Peyer's patch (tissue), 4 donors: ENCODE measurements at regions not wholly inside any gene's neighbourhood (a gene's known extent, or its start where the extent isn't known, plus 50 kb on each side); places are given as distances from the start of the nearest gene placed in this dataset.

Source experiments
- DNase-seq, 3 donors: peaks; one replicate each; pipeline ENCODE4 v3.0.0-alpha.2; 2017 to 2019
- H3K27ac ChIP-seq, 4 donors: fragments of 200-600 bp; sonication (generic); one replicate each; pipeline ENCODE4 v1.5.1; 2016 to 2019
- H3K27me3 ChIP-seq, 2 donors: fragments of 200-600 bp; sonication (generic); one replicate each; pipeline ENCODE4 v1.5.1; 2019
- H3K36me3 ChIP-seq, 3 donors: fragments of 200-600 bp; sonication (generic); one replicate each; pipeline ENCODE4 v1.5.1; 2016 to 2019
- H3K4me1 ChIP-seq, 4 donors: fragments of 200-600 bp; sonication (generic); one replicate each; pipeline ENCODE4 v1.5.1; 2016 to 2019
- H3K4me3 ChIP-seq, 4 donors: fragments of 200-600 bp; sonication (generic); 1 replicate in 3 of 4; 2 replicates in 1 of 4; pipeline ENCODE4 v1.5.1; 2016 to 2019; ENCODE audit warnings: mild to moderate bottlenecking in 1 of 4
- H3K9me3 ChIP-seq, 4 donors: fragments of 200-600 bp; sonication (generic); one replicate each; pipeline ENCODE4 v1.5.1; 2016 to 2019; ENCODE audit warnings: mild to moderate bottlenecking in 1 of 4
- CTCF ChIP-seq, 6 experiments: fragments of 450-650 bp in 4 of 6; fragments of 200-600 bp in 2 of 6; sonication (generic) in 1 of 6; IDR thresholded peaks; one replicate each; pipeline ENCODE4 v1.5.1; 2017 to 2019; ENCODE audit warnings: antibody characterized with exemption in 6 of 6, mild to moderate bottlenecking in 3 of 6, moderate library complexity in 1 of 6
- POLR2A ChIP-seq, 2 donors: fragments of 450-650 bp; IDR thresholded peaks; one replicate each; pipeline ENCODE4 v1.5.1; 2017; ENCODE audit warnings: antibody characterized with exemption in 2 of 2, mild to moderate bottlenecking in 2 of 2, moderate library complexity in 2 of 2

GRCh38 chr4:74665876-74666275, 128.4 kb downstream of the BTC start:
- TF ChIP-seq CTCF (IDR thresholded peaks at IDR 0.05) (no peak), POLR2A (IDR thresholded peaks at IDR 0.05) (no peak)
- no peaks in the 10 kb centered on the region for H3K36me3 ChIP-seq
- no peaks in the 10 kb centered on the region for H3K9me3 ChIP-seq
- no peak overlapping the region for H3K27ac ChIP-seq
- H3K4me3 ChIP-seq, result no peak overlapping the region
- no peaks in the 10 kb centered on the region for H3K4me1 ChIP-seq
- no peak for DNase-seq
- no peaks in the 10 kb centered on the region for H3K27me3 ChIP-seq

- Histone ChIP-seq H3K4me3 (no peak overlapping the region), H3K27ac (no peak overlapping the region), H3K27me3 (no peaks in the 10 kb centered on the region), H3K9me3 (no peaks in the 10 kb centered on the region), H3K4me1 (no peaks in the 10 kb centered on the region), H3K36me3 (no peaks in the 10 kb centered on the region)
- TF ChIP-seq POLR2A (IDR thresholded peaks at IDR 0.05) (no peak), CTCF (IDR thresholded peaks at IDR 0.05) (no peak)
- DNase-seq, result no peak
Measured at GRCh38 chr4:74667438-74667837, 126.9 kb downstream of the BTC start.

- Histone ChIP-seq H3K36me3 (no peaks in the 10 kb centered on the region), H3K27me3 (no peaks in the 10 kb centered on the region), H3K4me1 (no peaks in the 10 kb centered on the region), H3K9me3 (no peaks in the 10 kb centered on the region), H3K27ac (no peak overlapping the region), H3K4me3 (no peak overlapping the region)
- no peak for DNase-seq
- TF ChIP-seq CTCF (IDR thresholded peaks at IDR 0.05) (no peak), POLR2A (IDR thresholded peaks at IDR 0.05) (no peak)
Measured at GRCh38 chr4:74667944-74668343, 126.4 kb downstream of the BTC start.

- no peak for DNase-seq
- no peak overlapping the region for H3K27ac ChIP-seq
- no peaks in the 10 kb centered on the region for H3K27me3 ChIP-seq
- H3K36me3 ChIP-seq, result no peaks in the 10 kb centered on the region
- TF ChIP-seq POLR2A (IDR thresholded peaks at IDR 0.05) (no peak), CTCF (IDR thresholded peaks at IDR 0.05) (no peak)
- H3K4me3 ChIP-seq, result no peak overlapping the region
- H3K4me1 ChIP-seq, result no peaks in the 10 kb centered on the region
- H3K9me3 ChIP-seq, result no peaks in the 10 kb centered on the region
Measured at GRCh38 chr4:74669702-74670101, 124.6 kb downstream of the BTC start.

- TF ChIP-seq POLR2A (IDR thresholded peaks at IDR 0.05), result no peak
- no peak for TF ChIP-seq CTCF (IDR thresholded peaks at IDR 0.05)
- Histone ChIP-seq H3K27ac (no peak overlapping the region), H3K27me3 (no peaks in the 10 kb centered on the region), H3K9me3 (no peaks in the 10 kb centered on the region), H3K4me1 (no peaks in the 10 kb centered on the region), H3K4me3 (no peak overlapping the region), H3K36me3 (no peaks in the 10 kb centered on the region)
- no peak for DNase-seq
Measured at GRCh38 chr4:74670583-74670982, 123.7 kb downstream of the BTC start.

- no peaks in the 10 kb centered on the region for H3K4me1 ChIP-seq
- TF ChIP-seq POLR2A (IDR thresholded peaks at IDR 0.05) (no peak), CTCF (IDR thresholded peaks at IDR 0.05) (peak in 4 of 6 experiments; percentile 42 to 84 (median 80))
- H3K4me3 ChIP-seq, result no peak overlapping the region
- H3K36me3 ChIP-seq, result no peaks in the 10 kb centered on the region
- H3K9me3 ChIP-seq, result no peaks in the 10 kb centered on the region
- no peak overlapping the region for H3K27ac ChIP-seq
- no peaks in the 10 kb centered on the region for H3K27me3 ChIP-seq
- peak in 1 of 3 donors; percentile 81 for DNase-seq
Measured at GRCh38 chr4:74671080-74671698, 123.1 kb downstream of the BTC start.
